ENCODE measurements at regions not wholly inside any gene's neighbourhood (a gene's known extent, or its start where the extent isn't known, plus 50 kb on each side); places are given as distances from the start of the nearest gene placed in this dataset.

GRCh38 chr5:79924936-79925893, 65.8 kb downstream of the MTX3 start:
- Histone ChIP-seq H3K9me2 (ENCODE audit: insufficient read depth) (no peaks in the 10 kb centered on the region), H3K36me3 (ENCODE audit: control insufficient read depth in 1 of 2, insufficient read depth in 2 of 2, low read length in 2 of 2) (no peaks in the 10 kb centered on the region), H2AFZ (ENCODE audit: low read depth, low read length, poor library complexity, severe bottlenecking) (no peak overlapping the region), H3K27me3 (ENCODE audit: insufficient read depth, low read length) (peaks cover 5% of the 10 kb centered on the region; the same call in 1 of the 2 replicates), H3K4me2 (ENCODE audit: low read length) (no peak overlapping the region), H3K79me2 (ENCODE audit: insufficient read depth, low read length) (no peaks in the 10 kb centered on the region), H3K4me3 (replicated peaks in 1 of 2; ENCODE audit: low read depth in 1 of 2, low read length in 2 of 2) (no peak overlapping the region), H3K9me3 (ENCODE audit: control insufficient read depth in 1 of 2, insufficient read depth in 1 of 2, low read depth in 1 of 2, low read length in 2 of 2) (no peaks in the 10 kb centered on the region), H3K9ac (ENCODE audit: low read length) (no peak overlapping the region), H3K4me1 (ENCODE audit: control insufficient read depth in 1 of 2, insufficient read depth in 2 of 2, low read length in 2 of 2) (no peaks in the 10 kb centered on the region), H4K20me1 (ENCODE audit: insufficient read depth) (no peaks in the 10 kb centered on the region), H3K27ac (ENCODE audit: low read depth, low read length) (no peak overlapping the region)
- POLR2A ChIA-PET, result no interaction called here
- BruUV-seq (replicated peaks), result no TSS peak
- CTCF ChIA-PET, result interaction anchor here (0.8 kb wide), 1 partner anchor 158 kb away, joined by 4 read pairs; no protein-coding TSS in a partner anchor
- no peak for TF ChIP-seq ZNF274 (IDR thresholded peaks at IDR 0.05; ENCODE audit: low read depth, low read length)
- TF ChIP-seq CTCF (IDR thresholded peaks at IDR 0.05 in 2 of 3, conservative IDR thresholded peaks at IDR 0.05 in 1 of 3; ENCODE audit: borderline replicate concordance in 1 of 3, insufficient read depth in 1 of 3, low read depth in 2 of 3, low read length in 2 of 3), result peak; percentile 37 to 45 (median 38); a peak in 5 of 6 replicates
- no peak for TF ChIP-seq ELF1 (IDR thresholded peaks at IDR 0.05; ENCODE audit: borderline replicate concordance, low read depth)
- TF ChIP-seq ZBTB33 (IDR thresholded peaks at IDR 0.05; ENCODE audit: extremely low read depth, insufficient replicate concordance, low read length), result no peak
- peak; percentile 64 for TF ChIP-seq RAD21 (IDR thresholded peaks at IDR 0.05; ENCODE audit: low read depth)
- TF ChIP-seq EZH2phosphoT487 (IDR thresholded peaks at IDR 0.05; ENCODE audit: borderline replicate concordance), result no peak
- peak; percentile 70 for ATAC-seq
- RAD21 ChIA-PET (ENCODE audit: low non-redundant PET in 1 of 2, low total read pairs in 2 of 2, uncharacterized antibody in 2 of 2, unreplicated experiment in 2 of 2), result no interaction called here
- no peak for DNase-seq (ENCODE audit: low read depth, low spot score)
- intact Hi-C loops (cut with micrococcal nuclease), result loop anchor here (1.0 kb wide), 1 partner anchor 158 kb away; no protein-coding TSS in a partner anchor
